ENCODE measurements at regions not wholly inside any gene's neighbourhood (a gene's known extent, or its start where the extent isn't known, plus 50 kb on each side); places are given as distances from the start of the nearest gene placed in this dataset.

GRCh38 chr9:13791816-13792215 is 512.3 kb upstream of the MPDZ start:
- no peak for TF ChIP-seq CTCF (IDR thresholded peaks at IDR 0.05)
- no peak for TF ChIP-seq POLR2A (IDR thresholded peaks at IDR 0.05)

Measured in stomach (tissue), 4 donors.